GM12891 (cell line): ENCODE measurements at regions not wholly inside any gene's neighbourhood (a gene's known extent, or its start where the extent isn't known, plus 50 kb on each side); places are given as distances from the start of the nearest gene placed in this dataset.

Experiments
- POLR2A ChIP-seq: IDR thresholded peaks from 2 replicates; pipeline ENCODE4 v1.6.1; 2011; ENCODE audit warnings: low read depth, low read length, control low read depth
- POLR2AphosphoS5 ChIP-seq: IDR thresholded peaks from 2 replicates; pipeline ENCODE4 v1.6.1; 2011; ENCODE audit warnings: low read depth, low read length, control low read depth
- POU2F2 ChIP-seq: IDR thresholded peaks from 2 replicates; pipeline ENCODE4 v1.6.1; 2011; ENCODE audit warnings: low read depth, mild to moderate bottlenecking, control low read depth, low read length, moderate library complexity
- SPI1 ChIP-seq: IDR thresholded peaks from 2 replicates; pipeline ENCODE4 v1.6.1; 2011; ENCODE audit warnings: low read depth, low read length, control low read depth
- TAF1 ChIP-seq: IDR thresholded peaks from 2 replicates; pipeline ENCODE4 v1.6.1; 2011; ENCODE audit warnings: low read depth, low read length, control low read depth

DNA sequence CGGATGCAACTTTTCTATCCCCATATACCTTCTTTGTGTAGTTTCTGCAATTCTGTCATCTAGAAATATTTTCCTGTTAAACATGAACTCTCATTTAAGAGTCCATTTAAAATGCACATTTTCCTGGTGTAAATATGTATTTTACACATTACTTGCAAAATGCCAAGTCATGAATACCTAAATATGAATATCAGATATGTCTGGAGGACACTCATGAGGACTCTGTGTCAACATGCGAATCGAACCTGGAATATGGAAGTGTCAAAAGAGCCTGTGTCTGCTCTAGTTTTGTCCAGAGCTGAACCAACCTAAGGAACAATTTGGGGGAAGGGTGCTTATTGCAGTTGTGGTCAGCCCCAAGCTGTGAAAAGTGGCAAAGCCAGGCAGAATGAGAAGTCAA lies 163.7 kb upstream of the CELF2 start:
- TF ChIP-seq POLR2A (no peak), POLR2AphosphoS5 (no peak), POU2F2 (no peak), SPI1 (no peak), TAF1 (no peak)
